Large intestine (tissue), 3 donors: ENCODE measurements at regions not wholly inside any gene's neighbourhood (a gene's known extent, or its start where the extent isn't known, plus 50 kb on each side); places are given as distances from the start of the nearest gene placed in this dataset.

ENCODE experiments used
- DNase-seq, 2 donors: peaks; one replicate each; pipeline versions ENCODE4 v3.0.0 to v3.0.0-alpha.2; 2013
- H3K27ac ChIP-seq: one replicate; pipeline ENCODE4 v1.5.1; 2013; ENCODE audit warnings: low read length
- H3K27me3 ChIP-seq: 2 replicates; pipeline ENCODE4 v1.6.1; 2013; ENCODE audit warnings: low read length; ENCODE audit not compliant: control insufficient read depth, insufficient read depth
- H3K36me3 ChIP-seq: 2 replicates; pipeline ENCODE4 v1.6.1; 2013; ENCODE audit warnings: low read length; ENCODE audit not compliant: control insufficient read depth, insufficient read depth
- H3K4me1 ChIP-seq: one replicate; pipeline ENCODE4 v1.6.1; 2013; ENCODE audit warnings: low read length; ENCODE audit not compliant: control insufficient read depth, insufficient read depth
- H3K4me3 ChIP-seq: one replicate; pipeline ENCODE4 v1.5.1; 2013; ENCODE audit warnings: low read length
- H3K9me3 ChIP-seq: one replicate; pipeline ENCODE4 v1.6.1; 2013; ENCODE audit warnings: mild to moderate bottlenecking, low read depth, low read length, moderate library complexity; ENCODE audit not compliant: control insufficient read depth
- WGBS: methylation state at CpG from one replicate; pipeline ENCODE4 v1.1.5; 2013; ENCODE audit warnings: low lambda C conversion rate; ENCODE audit not compliant: insufficient coverage; 5-methylcytosine and 5-hydroxymethylcytosine counted together

DNA sequence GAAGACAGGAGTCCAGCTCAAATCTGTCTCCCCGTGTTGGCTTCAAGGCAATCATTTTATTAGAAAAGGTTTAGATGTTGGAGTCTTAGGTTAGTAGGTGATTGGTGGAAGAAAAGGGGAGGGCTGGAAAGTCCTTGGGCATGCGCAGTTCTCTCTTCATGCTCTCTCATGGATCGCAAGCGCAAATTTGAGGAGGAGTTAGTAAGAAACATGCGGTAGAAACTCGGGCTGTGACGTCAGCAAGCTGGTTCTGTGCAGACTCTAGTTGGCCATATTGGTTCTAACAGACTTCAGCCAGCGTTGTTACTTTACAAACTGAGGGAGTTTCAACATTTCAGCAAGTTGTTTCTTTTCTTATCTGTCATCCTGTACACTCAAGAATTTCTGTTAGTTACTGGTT, 392.2 kb downstream of the CDK5RAP2 start:
- no peaks in the 10 kb centered on the region for H3K27me3 ChIP-seq
- 57% methylated on average over 2 of the region's 8 CpGs for WGBS
- no peak overlapping the region for H3K27ac ChIP-seq

DNA sequence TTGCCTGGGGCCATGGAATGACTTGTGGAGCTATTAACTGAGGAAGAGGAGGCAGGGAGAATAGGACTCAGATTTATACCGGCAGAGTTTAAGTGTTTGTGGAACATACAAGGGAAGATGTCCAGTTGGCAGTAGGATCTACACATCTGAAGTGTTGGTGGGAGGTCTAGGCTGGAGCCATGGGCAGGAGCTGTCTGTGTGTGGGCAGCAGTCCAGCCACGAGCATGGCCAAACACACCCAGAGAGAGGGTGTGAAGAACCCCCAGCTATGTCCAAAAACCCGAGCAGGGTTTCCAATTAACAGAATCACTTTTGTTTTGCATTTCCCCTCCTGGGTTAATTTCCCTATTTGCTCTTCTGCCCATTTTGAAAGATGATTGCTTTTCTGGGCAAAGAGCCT, 393.7 kb downstream of the CDK5RAP2 start:
- H3K9me3 ChIP-seq = no peaks in the 10 kb centered on the region
- H3K4me3 ChIP-seq = no peak overlapping the region
- no peaks in the 10 kb centered on the region for H3K4me1 ChIP-seq
- H3K36me3 ChIP-seq = no peaks in the 10 kb centered on the region
- no peaks in the 10 kb centered on the region for H3K27me3 ChIP-seq
- WGBS = no CpG with 5 or more reads among the region's 3 CpGs
- no peak for DNase-seq
- H3K27ac ChIP-seq = no peak overlapping the region

More for the DNA sequence above, 392.2 kb downstream of the CDK5RAP2 start:
- no peak for DNase-seq
- Histone ChIP-seq H3K4me1 (no peaks in the 10 kb centered on the region), H3K36me3 (no peaks in the 10 kb centered on the region), H3K4me3 (no peak overlapping the region), H3K9me3 (no peaks in the 10 kb centered on the region)

DNA sequence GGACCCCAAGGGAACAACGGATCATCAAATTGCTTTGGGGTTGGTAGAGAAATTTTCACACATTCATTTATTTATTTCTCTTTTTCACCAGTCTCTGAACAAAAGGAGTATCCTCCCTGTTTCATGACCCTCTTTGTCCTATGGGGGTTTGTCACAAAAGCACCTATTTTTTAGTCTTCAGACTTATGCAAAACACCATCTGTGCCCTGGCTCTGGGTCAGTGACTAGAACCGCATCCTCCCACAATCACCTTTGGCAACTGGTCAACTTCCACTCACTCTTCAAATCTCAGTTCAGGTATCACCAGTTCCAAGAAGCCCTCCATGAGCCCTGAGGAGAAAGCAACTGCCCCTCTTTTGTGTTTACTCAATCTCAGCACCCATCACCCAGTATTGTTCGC, 395.7 kb downstream of the CDK5RAP2 start:
- WGBS = 42% methylated on average over 2 of the region's 3 CpGs
- H3K36me3 ChIP-seq = no peaks in the 10 kb centered on the region
- H3K9me3 ChIP-seq = no peaks in the 10 kb centered on the region
- no peak for DNase-seq
- no peaks in the 10 kb centered on the region for H3K4me1 ChIP-seq
- H3K4me3 ChIP-seq = no peak overlapping the region
- no peaks in the 10 kb centered on the region for H3K27me3 ChIP-seq
- no peak overlapping the region for H3K27ac ChIP-seq

DNA sequence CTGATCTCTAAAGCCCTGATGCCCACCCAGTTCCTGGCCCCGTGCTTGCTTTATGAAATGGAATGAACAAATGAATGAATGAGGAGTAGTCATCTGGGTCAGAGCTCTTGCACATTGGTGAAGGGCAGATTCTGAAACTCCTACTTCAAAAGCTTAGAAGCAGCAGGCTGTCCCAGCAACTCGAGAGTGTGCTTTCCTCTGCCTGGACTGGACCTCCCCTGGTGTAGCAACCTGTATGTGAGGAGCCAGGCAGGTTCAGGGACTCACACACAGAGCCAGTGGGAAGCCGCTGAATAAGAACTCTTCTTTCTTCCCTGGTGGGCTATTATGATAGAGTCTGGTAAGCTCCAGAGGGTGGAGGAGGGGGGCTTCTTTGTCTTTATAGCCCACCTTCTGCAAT, 396.4 kb downstream of the CDK5RAP2 start:
- H3K9me3 ChIP-seq = no peaks in the 10 kb centered on the region
- no peaks in the 10 kb centered on the region for H3K36me3 ChIP-seq
- H3K27ac ChIP-seq = no peak overlapping the region
- no peak for DNase-seq
- no peaks in the 10 kb centered on the region for H3K27me3 ChIP-seq
- H3K4me1 ChIP-seq = no peaks in the 10 kb centered on the region
- no CpG with 5 or more reads among the region's 3 CpGs for WGBS
- H3K4me3 ChIP-seq = no peak overlapping the region

DNA sequence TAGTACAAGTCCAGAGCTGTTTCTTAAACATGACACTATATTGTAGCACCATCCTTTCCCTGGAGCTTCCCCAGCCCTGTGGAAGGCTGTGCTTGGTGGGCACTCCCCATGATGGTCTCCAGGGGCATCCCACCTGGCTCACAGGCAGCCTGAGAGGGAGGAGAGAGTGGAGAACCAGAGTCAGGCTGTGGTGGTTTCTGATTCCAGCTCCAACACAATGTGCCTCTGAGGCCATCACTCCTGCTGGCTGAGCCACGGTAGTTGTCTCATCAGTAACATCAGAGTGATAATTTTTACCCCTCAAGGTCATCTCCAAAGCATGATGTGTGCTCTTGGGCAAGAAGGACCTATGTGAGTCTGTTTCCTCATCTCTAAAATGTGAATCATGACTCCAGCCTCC, 398.0 kb downstream of the CDK5RAP2 start:
- Histone ChIP-seq H3K27ac (no peak overlapping the region), H3K9me3 (no peaks in the 10 kb centered on the region), H3K27me3 (no peaks in the 10 kb centered on the region), H3K4me3 (no peak overlapping the region), H3K36me3 (no peaks in the 10 kb centered on the region), H3K4me1 (no peaks in the 10 kb centered on the region)
- DNase-seq = no peak
- WGBS = no CpG with 5 or more reads among the region's 1 CpG

DNA sequence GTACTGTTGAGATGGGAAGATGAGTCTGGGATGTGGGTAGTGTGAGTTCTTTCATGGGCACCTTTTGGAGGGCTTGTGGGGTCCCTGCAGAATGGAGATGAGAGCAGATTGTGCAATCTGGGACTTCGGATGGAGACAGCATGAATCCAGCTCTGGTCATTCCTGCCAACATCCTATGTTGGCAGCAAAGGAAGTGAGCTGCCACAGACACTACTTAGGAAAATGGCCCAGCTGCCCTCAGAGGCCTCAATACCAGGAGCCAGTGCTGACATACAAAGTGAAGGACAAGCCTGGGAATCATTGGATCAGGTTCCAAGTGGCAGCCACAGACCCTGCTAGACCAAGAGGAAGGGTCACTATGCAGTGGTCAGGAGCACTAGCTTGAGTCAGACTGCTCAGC, 402.8 kb downstream of the CDK5RAP2 start:
- WGBS = no CpG with 5 or more reads among the region's 1 CpG
- Histone ChIP-seq H3K4me1 (no peaks in the 10 kb centered on the region), H3K9me3 (no peaks in the 10 kb centered on the region), H3K4me3 (no peak overlapping the region), H3K27me3 (no peaks in the 10 kb centered on the region), H3K36me3 (no peaks in the 10 kb centered on the region), H3K27ac (no peak overlapping the region)
- DNase-seq = no peak

DNA sequence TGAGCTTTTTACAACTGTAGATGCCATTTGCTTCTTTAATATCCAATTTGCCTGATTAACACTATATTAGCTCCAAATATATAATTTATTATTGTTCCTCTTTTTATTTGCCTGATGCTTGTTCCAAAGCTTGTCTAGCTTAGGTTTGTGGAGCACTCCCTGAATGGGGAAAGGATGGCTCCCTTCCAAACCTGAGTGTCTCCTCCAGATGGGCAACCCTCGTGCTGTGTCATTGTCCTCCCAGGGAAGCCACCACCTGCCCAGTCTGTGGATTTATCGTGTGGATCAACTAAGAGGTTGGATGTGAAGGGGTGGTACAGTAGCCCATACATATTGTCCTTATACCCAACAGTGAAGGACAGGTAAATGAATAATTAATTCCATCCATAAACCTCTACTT, 404.9 kb downstream of the CDK5RAP2 start:
- no peaks in the 10 kb centered on the region for H3K36me3 ChIP-seq
- WGBS = no CpG with 5 or more reads among the region's 2 CpGs

DNA sequence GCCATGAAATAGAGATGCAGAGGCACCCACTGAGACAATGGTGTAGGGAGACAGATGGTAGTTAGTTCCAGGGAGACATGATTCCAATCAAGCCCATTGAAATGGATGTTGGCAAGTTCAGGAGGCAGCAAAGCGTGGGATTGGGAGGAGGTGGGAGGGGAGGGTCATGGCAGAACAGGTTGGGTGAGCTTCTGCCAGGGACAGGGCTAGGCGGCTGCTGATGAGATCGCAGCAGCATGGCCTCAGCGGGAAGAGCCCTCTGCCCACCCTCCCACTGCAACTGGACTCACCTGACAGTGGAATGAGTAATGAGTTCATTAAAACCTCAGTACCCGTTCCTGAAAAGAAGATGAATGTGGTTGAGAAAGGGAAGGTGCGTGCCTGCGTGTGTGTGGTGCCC, 418.2 kb downstream of the CDK5RAP2 start:
- H3K27ac ChIP-seq = no peak overlapping the region
- no peaks in the 10 kb centered on the region for H3K9me3 ChIP-seq
- no peaks in the 10 kb centered on the region for H3K4me1 ChIP-seq
- no peaks in the 10 kb centered on the region for H3K27me3 ChIP-seq
- DNase-seq = no peak
- no CpG with 5 or more reads among the region's 7 CpGs for WGBS
- H3K36me3 ChIP-seq = no peaks in the 10 kb centered on the region
- H3K4me3 ChIP-seq = no peak overlapping the region

More for the DNA sequence above, 404.9 kb downstream of the CDK5RAP2 start:
- Histone ChIP-seq H3K9me3 (no peaks in the 10 kb centered on the region), H3K27ac (no peak overlapping the region), H3K27me3 (no peaks in the 10 kb centered on the region), H3K4me1 (no peaks in the 10 kb centered on the region), H3K4me3 (no peak overlapping the region)
- no peak for DNase-seq

DNA sequence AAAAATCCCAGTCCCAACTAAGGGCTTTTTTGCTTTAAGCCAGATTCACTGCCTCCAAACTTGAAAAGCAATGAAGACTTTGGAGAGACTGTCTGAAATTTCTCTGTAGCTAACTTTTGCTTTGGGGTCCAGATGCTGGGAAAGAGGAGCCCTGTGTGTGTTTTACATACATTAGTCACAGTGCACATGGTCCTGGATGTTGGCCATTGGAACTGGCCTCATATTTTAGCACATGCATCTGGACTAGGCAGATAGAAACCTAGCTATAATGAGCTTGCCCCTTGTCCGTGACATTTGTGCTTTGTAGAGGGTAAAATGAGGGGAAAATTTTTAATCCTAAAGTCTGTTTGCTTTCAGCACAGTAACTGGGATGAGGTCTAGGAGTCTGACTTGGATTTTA, 421.7 kb downstream of the CDK5RAP2 start:
- H3K36me3 ChIP-seq = no peaks in the 10 kb centered on the region
- no peak for DNase-seq
- H3K27ac ChIP-seq = no peak overlapping the region
- no peaks in the 10 kb centered on the region for H3K9me3 ChIP-seq
- no peak overlapping the region for H3K4me3 ChIP-seq
- no CpG with 5 or more reads among the region's 1 CpG for WGBS
- H3K27me3 ChIP-seq = no peaks in the 10 kb centered on the region
- H3K4me1 ChIP-seq = no peaks in the 10 kb centered on the region

DNA sequence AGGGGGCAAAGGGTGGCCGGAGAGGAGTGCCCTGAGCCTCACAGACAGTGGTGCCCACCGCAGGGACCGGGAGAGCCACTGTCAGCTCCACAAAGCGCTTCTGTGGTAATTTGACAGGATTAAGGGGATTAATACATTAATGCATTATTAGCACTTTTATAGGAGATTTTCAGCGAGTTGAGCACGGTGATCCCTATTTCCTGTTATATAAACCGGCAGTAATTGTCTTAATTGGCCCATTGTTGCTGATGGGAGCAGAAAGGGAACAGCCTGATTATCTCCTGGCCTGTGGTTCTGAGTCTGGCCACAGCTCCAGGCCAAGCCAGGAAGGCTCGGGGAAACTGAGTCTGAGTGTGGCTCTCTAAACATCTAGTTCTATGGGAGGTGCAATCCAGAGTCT, 423.6 kb downstream of the CDK5RAP2 start:
- H3K4me1 ChIP-seq = no peaks in the 10 kb centered on the region
- no peak overlapping the region for H3K4me3 ChIP-seq
- no peaks in the 10 kb centered on the region for H3K27me3 ChIP-seq
- no peak for DNase-seq
- no CpG with 5 or more reads among the region's 8 CpGs for WGBS
- no peak overlapping the region for H3K27ac ChIP-seq
- no peaks in the 10 kb centered on the region for H3K36me3 ChIP-seq
- no peaks in the 10 kb centered on the region for H3K9me3 ChIP-seq

DNA sequence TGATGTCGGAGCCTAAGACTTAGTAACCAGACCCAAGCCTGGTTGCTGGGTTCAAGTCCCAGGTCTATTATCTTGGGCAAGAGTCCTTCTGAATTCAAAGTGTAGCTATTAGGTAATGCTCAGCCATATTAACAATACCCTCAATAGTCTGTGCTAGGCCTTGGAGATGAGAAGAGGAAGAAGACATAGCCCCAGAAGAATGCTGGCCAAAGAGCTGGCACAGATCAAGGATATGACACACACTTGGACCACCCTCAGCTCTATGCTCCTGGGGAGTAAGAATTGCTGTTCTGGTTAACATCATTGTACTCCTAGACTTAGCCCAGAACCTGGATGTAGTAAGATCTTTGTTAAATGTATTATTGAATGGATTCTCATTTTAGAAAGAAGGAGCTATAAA, 426.7 kb downstream of the CDK5RAP2 start:
- DNase-seq = no peak
- no peak overlapping the region for H3K4me3 ChIP-seq
- H3K9me3 ChIP-seq = no peaks in the 10 kb centered on the region
- H3K27me3 ChIP-seq = no peaks in the 10 kb centered on the region
- no peak overlapping the region for H3K27ac ChIP-seq
- no peaks in the 10 kb centered on the region for H3K4me1 ChIP-seq
- no CpG with 5 or more reads among the region's 1 CpG for WGBS
- H3K36me3 ChIP-seq = no peaks in the 10 kb centered on the region
